ENCODE measurements at regions not wholly inside any gene's neighbourhood (a gene's known extent, or its start where the extent isn't known, plus 50 kb on each side); places are given as distances from the start of the nearest gene placed in this dataset.

DNA sequence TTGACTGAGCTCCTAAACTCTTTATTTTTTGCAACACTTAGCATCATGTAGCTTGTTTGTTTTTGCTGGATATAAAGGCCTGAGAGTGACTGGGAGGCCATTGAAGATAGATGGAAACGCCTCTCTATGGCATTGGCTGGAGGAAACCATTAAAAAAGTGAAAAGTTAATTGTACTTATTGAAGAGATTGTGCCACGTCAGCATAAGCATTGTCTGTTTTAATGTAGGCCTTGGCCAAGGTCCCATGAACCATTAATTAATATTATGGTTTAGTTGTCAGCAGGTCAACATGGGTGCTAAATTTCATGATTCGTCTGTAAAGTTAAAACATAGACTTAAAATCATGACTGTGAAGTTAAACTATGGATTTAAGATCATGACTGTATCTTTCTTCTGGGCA, 178.6 kb downstream of the GATA3 start:
- Histone ChIP-seq H2AFZ (replicated peaks) (no peak overlapping the region), H3K4me3 (no peak overlapping the region), H3K36me3 (no peaks in the 10 kb centered on the region), H4K20me1 (ENCODE audit: low read depth) (no peaks in the 10 kb centered on the region), H3K9me3 (ENCODE audit: low read depth) (no peaks in the 10 kb centered on the region), H3F3A (ENCODE audit: low read depth) (no peaks in the 10 kb centered on the region), H3K9ac (no peak overlapping the region), H3K27ac (no peak overlapping the region), H3K4me2 (no peak overlapping the region), H3K27me3 (no peaks in the 10 kb centered on the region), H3K4me1 (no peaks in the 10 kb centered on the region), H3K79me2 (ENCODE audit: low read depth) (no peaks in the 10 kb centered on the region)
- no peaks in the 10 kb centered on the region for H3K36me3 Mint-ChIP-seq
- H3K4me3 Mint-ChIP-seq, result no peak overlapping the region
- H3K4me1 Mint-ChIP-seq, result no peaks in the 10 kb centered on the region
- no peaks in the 10 kb centered on the region for H3K9me3 Mint-ChIP-seq
- no peak for DNase-seq (ENCODE audit: low spot score)
- H3K27me3 Mint-ChIP-seq (ENCODE audit: insufficient read depth, low read depth), result peaks cover 2% of the 10 kb centered on the region
- TF ChIP-seq, protein P1, sequence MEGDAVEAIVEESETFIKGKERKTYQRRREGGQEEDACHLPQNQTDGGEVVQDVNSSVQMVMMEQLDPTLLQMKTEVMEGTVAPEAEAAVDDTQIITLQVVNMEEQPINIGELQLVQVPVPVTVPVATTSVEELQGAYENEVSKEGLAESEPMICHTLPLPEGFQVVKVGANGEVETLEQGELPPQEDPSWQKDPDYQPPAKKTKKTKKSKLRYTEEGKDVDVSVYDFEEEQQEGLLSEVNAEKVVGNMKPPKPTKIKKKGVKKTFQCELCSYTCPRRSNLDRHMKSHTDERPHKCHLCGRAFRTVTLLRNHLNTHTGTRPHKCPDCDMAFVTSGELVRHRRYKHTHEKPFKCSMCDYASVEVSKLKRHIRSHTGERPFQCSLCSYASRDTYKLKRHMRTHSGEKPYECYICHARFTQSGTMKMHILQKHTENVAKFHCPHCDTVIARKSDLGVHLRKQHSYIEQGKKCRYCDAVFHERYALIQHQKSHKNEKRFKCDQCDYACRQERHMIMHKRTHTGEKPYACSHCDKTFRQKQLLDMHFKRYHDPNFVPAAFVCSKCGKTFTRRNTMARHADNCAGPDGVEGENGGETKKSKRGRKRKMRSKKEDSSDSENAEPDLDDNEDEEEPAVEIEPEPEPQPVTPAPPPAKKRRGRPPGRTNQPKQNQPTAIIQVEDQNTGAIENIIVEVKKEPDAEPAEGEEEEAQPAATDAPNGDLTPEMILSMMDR (IDR thresholded peaks at IDR 0.05), result no peak
- TF ChIP-seq EZH2phosphoT487 (IDR thresholded peaks at IDR 0.05), result no peak
- no peak for TF ChIP-seq EZH2 (IDR thresholded peaks at IDR 0.05)
- H3K27ac Mint-ChIP-seq, result no peak overlapping the region

DNA sequence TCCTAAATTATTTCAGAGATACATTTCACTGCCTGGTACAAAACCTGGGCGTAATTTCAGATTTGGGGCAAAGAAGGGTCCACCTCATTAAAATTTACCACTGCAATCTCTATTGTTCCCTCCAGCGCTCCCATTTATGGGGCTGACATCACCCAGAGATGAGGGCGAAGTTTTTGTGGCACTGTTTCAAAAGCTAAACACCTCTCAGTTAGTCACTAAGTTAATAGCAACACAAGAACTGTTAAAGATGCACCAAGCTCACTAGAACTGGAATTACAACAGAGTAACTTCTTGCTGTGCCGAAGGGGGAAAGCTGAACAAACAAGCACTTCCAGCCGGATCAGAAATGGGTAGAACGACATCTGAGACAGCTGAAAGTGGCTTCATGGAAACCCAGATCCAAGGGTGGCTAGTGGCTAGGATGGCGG, 179.4 kb downstream of the GATA3 start:
- H3K4me2 ChIP-seq, result no peak overlapping the region
- H4K20me1 ChIP-seq (ENCODE audit: low read depth), result no peaks in the 10 kb centered on the region
- H3K27me3 ChIP-seq, result no peaks in the 10 kb centered on the region
- H3K4me1 ChIP-seq, result no peaks in the 10 kb centered on the region
- no peak overlapping the region for H3K4me3 Mint-ChIP-seq
- DNase-seq (ENCODE audit: low spot score), result no peak
- no peaks in the 10 kb centered on the region for H3K9me3 ChIP-seq (ENCODE audit: low read depth)
- no peaks in the 10 kb centered on the region for H3F3A ChIP-seq (ENCODE audit: low read depth)
- no peaks in the 10 kb centered on the region for H3K9me3 Mint-ChIP-seq
- no peaks in the 10 kb centered on the region for H3K36me3 Mint-ChIP-seq
- H3K9ac ChIP-seq, result no peak overlapping the region
- no peak overlapping the region for H3K27ac Mint-ChIP-seq
- no peaks in the 10 kb centered on the region for H3K36me3 ChIP-seq
- TF ChIP-seq, protein P1 (IDR thresholded peaks at IDR 0.05), result no peak
- TF ChIP-seq EZH2 (IDR thresholded peaks at IDR 0.05) (no peak), EZH2phosphoT487 (IDR thresholded peaks at IDR 0.05) (no peak)
- no peak overlapping the region for H3K4me3 ChIP-seq
- H2AFZ ChIP-seq (replicated peaks), result no peak overlapping the region
- H3K79me2 ChIP-seq (ENCODE audit: low read depth), result no peaks in the 10 kb centered on the region
- no peak overlapping the region for H3K27ac ChIP-seq
- H3K27me3 Mint-ChIP-seq (ENCODE audit: insufficient read depth, low read depth), result peaks cover 2% of the 10 kb centered on the region
- H3K4me1 Mint-ChIP-seq, result no peaks in the 10 kb centered on the region

DNA sequence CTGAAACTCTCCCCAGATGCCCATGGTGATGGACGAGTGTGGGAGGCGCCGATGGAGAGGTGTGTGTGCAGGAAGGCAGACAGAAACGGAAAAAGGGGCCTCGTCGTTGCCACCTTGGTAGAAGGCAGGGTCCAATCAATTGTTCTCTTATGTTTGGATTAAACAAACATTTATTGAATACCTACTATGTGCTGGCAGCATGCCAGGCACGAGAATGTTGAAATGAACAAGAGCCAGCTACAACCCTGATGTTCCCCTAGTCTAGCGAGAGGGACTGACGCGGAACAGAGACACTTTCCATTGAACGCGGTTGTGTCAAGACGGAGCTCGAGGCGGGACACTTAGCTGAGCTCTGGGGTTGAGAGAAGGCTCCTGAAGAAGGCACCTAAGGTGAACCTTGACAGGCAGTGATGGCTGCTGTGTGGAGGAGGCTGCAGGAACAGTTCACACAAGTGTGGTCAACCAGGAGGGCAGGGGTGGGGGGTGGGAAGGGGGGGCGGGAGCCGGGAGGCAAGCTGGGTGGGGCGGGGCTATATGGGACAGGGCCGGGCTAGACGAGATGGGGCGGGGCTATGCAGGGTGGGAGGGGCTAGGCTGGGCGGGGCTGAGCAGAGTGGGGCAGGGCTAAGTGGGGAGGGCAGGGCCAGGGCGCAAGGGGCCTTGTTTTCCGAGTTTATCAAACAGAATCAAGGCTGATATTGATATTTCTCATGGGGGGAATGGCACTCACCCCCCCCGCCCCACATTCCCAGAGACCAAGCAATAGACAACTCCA, 181.0 kb downstream of the GATA3 start:
- no peak overlapping the region for H3K27ac ChIP-seq
- no peaks in the 10 kb centered on the region for H3K27me3 ChIP-seq
- Mint-ChIP-seq H3K4me3 (no peak overlapping the region), H3K4me1 (no peaks in the 10 kb centered on the region), H3K27me3 (ENCODE audit: insufficient read depth, low read depth) (peaks cover 2% of the 10 kb centered on the region), H3K36me3 (no peaks in the 10 kb centered on the region), H3K9me3 (no peaks in the 10 kb centered on the region), H3K27ac (no peak overlapping the region)
- no peak overlapping the region for H3K4me3 ChIP-seq
- H3K9me3 ChIP-seq (ENCODE audit: low read depth), result no peaks in the 10 kb centered on the region
- H4K20me1 ChIP-seq (ENCODE audit: low read depth), result no peaks in the 10 kb centered on the region
- H3F3A ChIP-seq (ENCODE audit: low read depth), result no peaks in the 10 kb centered on the region
- no peaks in the 10 kb centered on the region for H3K36me3 ChIP-seq
- H2AFZ ChIP-seq (replicated peaks), result no peak overlapping the region
- H3K79me2 ChIP-seq (ENCODE audit: low read depth), result no peaks in the 10 kb centered on the region
- no peak overlapping the region for H3K9ac ChIP-seq
- no peak overlapping the region for H3K4me2 ChIP-seq
- no peak for DNase-seq (ENCODE audit: low spot score)
- no peak for TF ChIP-seq EZH2phosphoT487 (IDR thresholded peaks at IDR 0.05)
- no peak for TF ChIP-seq EZH2 (IDR thresholded peaks at IDR 0.05)
- TF ChIP-seq, protein P1 (IDR thresholded peaks at IDR 0.05), result no peak
- no peaks in the 10 kb centered on the region for H3K4me1 ChIP-seq

Measured in neural progenitor cell (in vitro differentiated cells).